ENCODE measurements at regions not wholly inside any gene's neighbourhood (a gene's known extent, or its start where the extent isn't known, plus 50 kb on each side); places are given as distances from the start of the nearest gene placed in this dataset.

GRCh38 chr5:75965292-75965691, 117.9 kb upstream of the SV2C start:
- Histone ChIP-seq H3K27me3 (no peaks in the 10 kb centered on the region), H3K4me1 (ENCODE audit: low read depth) (no peaks in the 10 kb centered on the region), H3K27ac (no peak overlapping the region), H3K4me3 (no peak overlapping the region), H3K36me3 (no peaks in the 10 kb centered on the region), H3K9me3 (ENCODE audit: low read depth) (no peaks in the 10 kb centered on the region)
- TF ChIP-seq CTCF (IDR thresholded peaks at IDR 0.05; ENCODE audit: low read depth, low read length) = no peak
- no peak for DNase-seq (ENCODE audit: low read depth in 1 of 2, low spot score in 1 of 2)

GRCh38 chr5:75964008-75964407, 119.2 kb upstream of the SV2C start:
- Histone ChIP-seq H3K27me3 (no peaks in the 10 kb centered on the region), H3K4me3 (no peak overlapping the region), H3K27ac (no peak overlapping the region), H3K36me3 (no peaks in the 10 kb centered on the region), H3K9me3 (ENCODE audit: low read depth) (no peaks in the 10 kb centered on the region), H3K4me1 (ENCODE audit: low read depth) (no peaks in the 10 kb centered on the region)
- no peak for DNase-seq (ENCODE audit: low read depth in 1 of 2, low spot score in 1 of 2)
- TF ChIP-seq CTCF (IDR thresholded peaks at IDR 0.05; ENCODE audit: low read depth, low read length) = no peak

- no peak overlapping the region for H3K27ac ChIP-seq
- DNase-seq (ENCODE audit: low read depth in 1 of 2, low spot score in 1 of 2) = no peak
- no peak overlapping the region for H3K4me3 ChIP-seq
- H3K36me3 ChIP-seq = no peaks in the 10 kb centered on the region
- no peaks in the 10 kb centered on the region for H3K9me3 ChIP-seq (ENCODE audit: low read depth)
- no peak for TF ChIP-seq CTCF (IDR thresholded peaks at IDR 0.05; ENCODE audit: low read depth, low read length)
- H3K4me1 ChIP-seq (ENCODE audit: low read depth) = no peaks in the 10 kb centered on the region
- H3K27me3 ChIP-seq = no peaks in the 10 kb centered on the region
These were observed 119.6 kb upstream of the SV2C start for GRCh38 chr5:75963554-75963953.

GRCh38 chr5:75961818-75962217, 121.4 kb upstream of the SV2C start:
- Histone ChIP-seq H3K36me3 (no peaks in the 10 kb centered on the region), H3K27me3 (no peaks in the 10 kb centered on the region), H3K9me3 (ENCODE audit: low read depth) (no peaks in the 10 kb centered on the region), H3K27ac (no peak overlapping the region), H3K4me1 (ENCODE audit: low read depth) (no peaks in the 10 kb centered on the region), H3K4me3 (no peak overlapping the region)
- no peak for DNase-seq (ENCODE audit: low read depth in 1 of 2, low spot score in 1 of 2)
- no peak for TF ChIP-seq CTCF (IDR thresholded peaks at IDR 0.05; ENCODE audit: low read depth, low read length)

GRCh38 chr5:75960129-75960528, 123.1 kb upstream of the SV2C start:
- H3K36me3 ChIP-seq = no peaks in the 10 kb centered on the region
- H3K4me3 ChIP-seq = no peak overlapping the region
- H3K27ac ChIP-seq = no peak overlapping the region
- no peak for TF ChIP-seq CTCF (IDR thresholded peaks at IDR 0.05; ENCODE audit: low read depth, low read length)
- no peaks in the 10 kb centered on the region for H3K4me1 ChIP-seq (ENCODE audit: low read depth)
- H3K27me3 ChIP-seq = no peaks in the 10 kb centered on the region
- no peak for DNase-seq (ENCODE audit: low read depth in 1 of 2, low spot score in 1 of 2)
- H3K9me3 ChIP-seq (ENCODE audit: low read depth) = no peaks in the 10 kb centered on the region

GRCh38 chr5:75952963-75953362, 130.2 kb upstream of the SV2C start:
- H3K9me3 ChIP-seq (ENCODE audit: low read depth) = no peaks in the 10 kb centered on the region
- no peaks in the 10 kb centered on the region for H3K4me1 ChIP-seq (ENCODE audit: low read depth)
- H3K36me3 ChIP-seq = no peaks in the 10 kb centered on the region
- H3K27me3 ChIP-seq = no peaks in the 10 kb centered on the region
- no peak overlapping the region for H3K27ac ChIP-seq
- H3K4me3 ChIP-seq = no peak overlapping the region
- no peak for DNase-seq (ENCODE audit: low read depth in 1 of 2, low spot score in 1 of 2)
- no peak for TF ChIP-seq CTCF (IDR thresholded peaks at IDR 0.05; ENCODE audit: low read depth, low read length)

Data from cardiac muscle cell (in vitro differentiated cells and primary cell).